ENCODE measurements at regions not wholly inside any gene's neighbourhood (a gene's known extent, or its start where the extent isn't known, plus 50 kb on each side); places are given as distances from the start of the nearest gene placed in this dataset.
A peak's percentile ranks its signal among the peaks of the same experiment; 100 is the strongest.
"Not testable (repeated sequence)": the region's sequence is repeated elsewhere in the genome, so short reads cannot be mapped to it uniquely, and the experiment has no call there.

- DNase-seq = no peak
Measured at GRCh38 chr11:69887841-69888427, 68.7 kb upstream of the FGF3 start.

GRCh38 chr11:69888483-69889181, 69.4 kb upstream of the FGF3 start:
- DNase-seq = peak; percentile 29

- no peak for DNase-seq
Measured at GRCh38 chr11:69889400-69890318, 70.4 kb upstream of the FGF3 start.

GRCh38 chr11:69890476-69890875, 71.3 kb upstream of the FGF3 start:
- DNase-seq = no peak

GRCh38 chr11:69891421-69892236, 72.4 kb upstream of the FGF3 start:
- DNase-seq = no peak

- DNase-seq = no peak
Measured at GRCh38 chr11:69892237-69892985, 73.2 kb upstream of the FGF3 start.

- no peak for DNase-seq
Measured at GRCh38 chr11:69892986-69893555, 73.9 kb upstream of the FGF3 start.

- no peak for DNase-seq
Measured at GRCh38 chr11:69893631-69894030, 74.4 kb upstream of the FGF3 start.

GRCh38 chr11:69894181-69894611, 75.0 kb upstream of the FGF3 start:
- DNase-seq = no peak

- DNase-seq = no peak
Measured at GRCh38 chr11:69894648-69895047, 75.4 kb upstream of the FGF3 start.

- no peak for DNase-seq
Measured at GRCh38 chr11:69896250-69896649, 77.0 kb upstream of the FGF3 start.

- no peak for DNase-seq
Measured at GRCh38 chr11:69898123-69898522, 78.9 kb upstream of the FGF3 start.

- DNase-seq = no peak
Measured at GRCh38 chr11:69899957-69900821, 81.0 kb upstream of the FGF3 start.

GRCh38 chr11:69900822-69901302, 81.6 kb upstream of the FGF3 start:
- DNase-seq = not testable (repeated sequence)

- no peak for DNase-seq
Measured at GRCh38 chr11:69902337-69902736, 83.1 kb upstream of the FGF3 start.

- DNase-seq = no peak
Measured at GRCh38 chr11:69903211-69903610, 84.0 kb upstream of the FGF3 start.

GRCh38 chr11:69904161-69904973, 85.2 kb upstream of the FGF3 start:
- no peak for DNase-seq

- DNase-seq = no peak
Measured at GRCh38 chr11:69904974-69905535, 85.8 kb upstream of the FGF3 start.
